ENCODE measurements at regions not wholly inside any gene's neighbourhood (a gene's known extent, or its start where the extent isn't known, plus 50 kb on each side); places are given as distances from the start of the nearest gene placed in this dataset.

DNA sequence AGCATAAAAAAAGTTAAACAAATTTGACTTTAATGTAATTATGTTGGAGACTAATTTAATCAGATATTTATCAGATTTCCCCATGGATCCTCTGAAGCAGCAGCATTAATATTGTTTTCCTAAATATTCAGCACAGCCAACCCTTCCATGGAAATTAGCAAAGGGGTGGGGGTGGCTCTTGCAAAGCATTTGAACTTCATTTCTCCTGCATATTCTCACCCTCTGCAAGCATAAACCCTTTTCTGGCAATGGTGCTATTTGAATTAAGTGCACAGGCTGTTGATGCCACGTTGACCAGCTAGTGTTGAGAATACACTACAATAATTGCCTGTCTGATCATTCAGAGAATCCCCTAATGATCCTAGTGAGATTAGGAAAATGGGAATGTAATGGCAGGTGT lies 488.1 kb upstream of the KLF12 start:
- no peak for DNase-seq (ENCODE audit: low read depth)
- TF ChIP-seq, protein P1, sequence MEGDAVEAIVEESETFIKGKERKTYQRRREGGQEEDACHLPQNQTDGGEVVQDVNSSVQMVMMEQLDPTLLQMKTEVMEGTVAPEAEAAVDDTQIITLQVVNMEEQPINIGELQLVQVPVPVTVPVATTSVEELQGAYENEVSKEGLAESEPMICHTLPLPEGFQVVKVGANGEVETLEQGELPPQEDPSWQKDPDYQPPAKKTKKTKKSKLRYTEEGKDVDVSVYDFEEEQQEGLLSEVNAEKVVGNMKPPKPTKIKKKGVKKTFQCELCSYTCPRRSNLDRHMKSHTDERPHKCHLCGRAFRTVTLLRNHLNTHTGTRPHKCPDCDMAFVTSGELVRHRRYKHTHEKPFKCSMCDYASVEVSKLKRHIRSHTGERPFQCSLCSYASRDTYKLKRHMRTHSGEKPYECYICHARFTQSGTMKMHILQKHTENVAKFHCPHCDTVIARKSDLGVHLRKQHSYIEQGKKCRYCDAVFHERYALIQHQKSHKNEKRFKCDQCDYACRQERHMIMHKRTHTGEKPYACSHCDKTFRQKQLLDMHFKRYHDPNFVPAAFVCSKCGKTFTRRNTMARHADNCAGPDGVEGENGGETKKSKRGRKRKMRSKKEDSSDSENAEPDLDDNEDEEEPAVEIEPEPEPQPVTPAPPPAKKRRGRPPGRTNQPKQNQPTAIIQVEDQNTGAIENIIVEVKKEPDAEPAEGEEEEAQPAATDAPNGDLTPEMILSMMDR (IDR thresholded peaks at IDR 0.05; ENCODE audit: low read depth, low read length): no peak
- TF ChIP-seq, protein P2, sequence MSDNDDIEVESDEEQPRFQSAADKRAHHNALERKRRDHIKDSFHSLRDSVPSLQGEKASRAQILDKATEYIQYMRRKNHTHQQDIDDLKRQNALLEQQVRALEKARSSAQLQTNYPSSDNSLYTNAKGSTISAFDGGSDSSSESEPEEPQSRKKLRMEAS (IDR thresholded peaks at IDR 0.05; ENCODE audit: low read depth, low read length): no peak
- TF ChIP-seq MYC (IDR thresholded peaks at IDR 0.05; ENCODE audit: low read depth, low read length) (no peak), POLR2A (IDR thresholded peaks at IDR 0.05; ENCODE audit: extremely low read depth, insufficient read length) (no peak)
- no peak overlapping the region for H3K4me3 ChIP-seq (ENCODE audit: low read depth, low read length)

DNA sequence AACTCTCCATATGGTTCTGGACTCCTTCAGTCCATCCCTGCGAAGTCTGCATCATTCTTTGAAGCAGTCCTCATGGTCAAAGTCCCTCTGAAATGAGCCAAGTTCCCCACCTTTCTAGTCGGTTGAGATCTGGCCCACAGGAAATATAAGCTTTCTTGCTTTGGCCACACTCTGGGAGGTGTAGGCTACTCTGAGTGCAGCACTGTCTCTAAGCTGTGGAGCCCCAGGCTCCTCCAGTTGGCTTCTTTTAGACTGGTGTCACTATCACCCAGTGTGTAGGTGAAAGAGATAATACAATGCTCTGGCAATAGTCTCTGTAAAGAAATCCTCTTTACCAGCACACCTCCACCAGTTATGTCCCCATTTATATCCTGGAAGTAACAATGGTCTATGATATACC lies 486.5 kb upstream of the KLF12 start:
- no peak for DNase-seq (ENCODE audit: low read depth)
- no peak overlapping the region for H3K4me3 ChIP-seq (ENCODE audit: low read depth, low read length)
- TF ChIP-seq POLR2A (IDR thresholded peaks at IDR 0.05; ENCODE audit: extremely low read depth, insufficient read length) (no peak), MYC (IDR thresholded peaks at IDR 0.05; ENCODE audit: low read depth, low read length) (no peak)
- TF ChIP-seq, protein P2 (IDR thresholded peaks at IDR 0.05; ENCODE audit: low read depth, low read length): no peak

DNA sequence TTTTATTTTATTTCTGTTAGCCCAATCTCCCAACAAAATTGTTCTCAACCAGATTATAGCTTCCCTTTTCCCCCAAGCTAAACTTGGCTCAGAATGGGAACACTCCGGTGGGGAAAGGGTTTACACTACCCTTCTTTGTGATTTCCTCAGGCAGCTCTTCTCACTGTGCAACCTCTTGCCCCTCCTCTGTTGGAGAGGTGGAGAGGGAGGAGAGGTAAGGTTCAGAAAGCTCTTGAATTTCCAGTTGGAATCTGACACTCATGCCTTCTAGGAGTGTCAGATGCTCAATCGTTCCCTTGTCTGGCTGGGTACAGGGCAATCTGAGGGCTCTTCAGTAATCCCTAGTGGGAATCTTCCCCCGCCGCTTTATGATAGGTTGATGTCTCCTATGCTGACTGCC lies 486.1 kb upstream of the KLF12 start:
- no peak for DNase-seq (ENCODE audit: low read depth)
- no peak overlapping the region for H3K4me3 ChIP-seq (ENCODE audit: low read depth, low read length)
- no peak for TF ChIP-seq POLR2A (IDR thresholded peaks at IDR 0.05; ENCODE audit: extremely low read depth, insufficient read length)
- TF ChIP-seq MYC (IDR thresholded peaks at IDR 0.05; ENCODE audit: low read depth, low read length): no peak
- TF ChIP-seq, protein P1 (IDR thresholded peaks at IDR 0.05; ENCODE audit: low read depth, low read length): no peak
- TF ChIP-seq, protein P2 (IDR thresholded peaks at IDR 0.05; ENCODE audit: low read depth, low read length): no peak

DNA sequence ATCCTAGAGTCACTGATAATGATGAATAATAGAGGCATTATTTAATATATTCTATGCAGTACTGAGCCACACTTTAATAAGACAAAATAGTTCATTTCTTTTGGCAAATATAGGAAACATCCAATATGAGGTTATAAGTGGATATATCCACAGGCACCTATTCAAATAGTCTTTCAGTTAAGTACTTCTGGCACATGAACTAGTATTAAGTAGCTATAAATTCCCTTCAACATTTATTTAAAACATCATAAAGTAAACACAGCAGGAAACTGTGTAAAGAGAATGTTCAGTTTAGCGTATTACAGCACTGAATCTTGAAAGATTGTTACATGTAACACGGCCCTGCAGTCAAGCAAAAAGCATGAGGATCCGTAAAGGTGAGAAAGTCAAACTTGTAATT lies 463.3 kb upstream of the KLF12 start:
- TF ChIP-seq, protein P2 (IDR thresholded peaks at IDR 0.05; ENCODE audit: low read depth, low read length): no peak
- TF ChIP-seq POLR2A (IDR thresholded peaks at IDR 0.05; ENCODE audit: extremely low read depth, insufficient read length) (no peak), MYC (IDR thresholded peaks at IDR 0.05; ENCODE audit: low read depth, low read length) (no peak)
- TF ChIP-seq, protein P1 (IDR thresholded peaks at IDR 0.05; ENCODE audit: low read depth, low read length): no peak
- H3K4me3 ChIP-seq (ENCODE audit: low read depth, low read length): no peak overlapping the region
- no peak for DNase-seq (ENCODE audit: low read depth)

DNA sequence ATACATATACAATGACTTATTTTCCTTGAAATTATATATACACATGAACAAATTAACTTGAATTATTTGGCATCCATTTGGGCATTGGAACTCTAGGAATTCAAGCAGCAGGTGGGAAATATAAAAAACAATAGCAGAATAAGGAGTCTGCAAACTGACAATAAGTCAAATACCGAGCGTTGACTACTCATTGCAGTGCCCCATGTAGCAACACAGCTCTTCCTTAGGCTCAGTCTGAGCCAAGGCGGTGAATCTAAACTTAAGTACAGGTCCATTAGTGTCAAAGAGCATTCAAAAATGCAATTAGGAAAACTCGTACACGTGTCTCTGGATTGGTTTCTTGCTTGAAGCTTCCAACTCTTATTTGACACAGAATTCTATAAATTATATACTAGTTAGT lies 462.5 kb upstream of the KLF12 start:
- no peak for TF ChIP-seq MYC (IDR thresholded peaks at IDR 0.05; ENCODE audit: low read depth, low read length)
- TF ChIP-seq, protein P2 (IDR thresholded peaks at IDR 0.05; ENCODE audit: low read depth, low read length): no peak
- TF ChIP-seq, protein P1 (IDR thresholded peaks at IDR 0.05; ENCODE audit: low read depth, low read length): no peak
- TF ChIP-seq POLR2A (IDR thresholded peaks at IDR 0.05; ENCODE audit: extremely low read depth, insufficient read length): no peak
- DNase-seq (ENCODE audit: low read depth): no peak
- no peak overlapping the region for H3K4me3 ChIP-seq (ENCODE audit: low read depth, low read length)

DNA sequence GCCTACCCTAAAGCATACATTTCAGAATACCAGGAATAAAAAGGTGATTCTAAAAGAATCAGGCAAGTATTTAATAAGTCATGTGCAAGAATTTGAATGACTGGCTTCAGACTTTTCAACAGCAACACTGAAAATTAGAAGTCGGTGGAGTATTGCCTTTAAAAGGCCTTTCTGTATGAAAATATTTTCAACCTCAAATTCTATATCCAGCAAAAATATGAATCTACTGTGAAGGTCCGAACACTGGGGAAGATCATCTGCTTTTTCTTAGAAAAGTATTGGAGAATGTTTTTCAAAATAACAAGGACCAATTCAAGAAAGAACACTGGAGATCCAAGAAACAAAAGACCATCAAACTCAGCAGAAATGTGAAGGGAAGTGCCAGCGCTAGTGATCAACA lies 459.5 kb upstream of the KLF12 start:
- no peak for TF ChIP-seq MYC (IDR thresholded peaks at IDR 0.05; ENCODE audit: low read depth, low read length)
- no peak for TF ChIP-seq POLR2A (IDR thresholded peaks at IDR 0.05; ENCODE audit: extremely low read depth, insufficient read length)
- TF ChIP-seq, protein P1 (IDR thresholded peaks at IDR 0.05; ENCODE audit: low read depth, low read length): no peak
- TF ChIP-seq, protein P2 (IDR thresholded peaks at IDR 0.05; ENCODE audit: low read depth, low read length): no peak
- DNase-seq (ENCODE audit: low read depth): no peak
- H3K4me3 ChIP-seq (ENCODE audit: low read depth, low read length): no peak overlapping the region

All from NB4 (cell line).